ENCODE measurements at regions not wholly inside any gene's neighbourhood (a gene's known extent, or its start where the extent isn't known, plus 50 kb on each side); places are given as distances from the start of the nearest gene placed in this dataset.

DNA sequence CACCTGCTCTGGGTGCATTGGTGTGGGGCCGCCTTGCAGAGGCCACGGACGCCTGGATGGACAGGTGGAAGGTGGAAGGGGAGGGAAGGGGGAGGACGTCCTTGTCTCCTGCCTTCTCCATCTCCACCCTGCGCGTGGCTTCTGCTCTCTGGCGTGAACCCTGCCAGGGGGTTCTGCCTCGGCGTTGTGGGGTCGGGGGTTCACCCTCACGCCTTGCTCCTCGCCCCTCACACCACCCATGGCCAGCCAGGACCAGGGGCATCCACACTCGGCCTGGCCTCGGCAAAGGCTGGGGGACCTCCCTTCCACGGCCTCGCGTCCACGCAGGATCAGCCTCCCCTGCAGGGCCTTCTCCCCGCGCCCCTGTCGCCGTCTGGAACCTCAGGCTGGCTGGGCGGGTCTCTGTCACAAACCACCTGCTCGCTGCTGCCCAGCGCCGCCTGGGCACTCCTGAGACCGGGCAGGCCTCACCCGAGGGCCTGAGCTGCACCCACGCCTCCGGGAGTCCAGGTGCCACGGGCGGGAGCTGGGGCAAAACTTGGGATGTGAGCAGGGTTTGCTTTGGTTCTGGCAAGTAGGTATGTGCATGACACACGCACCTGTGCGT, 655.9 kb downstream of the GALR1 start:
- Histone ChIP-seq H3K9ac (no peak overlapping the region), H3K27me3 (ENCODE audit: insufficient read depth, low read depth) (no peaks in the 10 kb centered on the region), H2AFZ (ENCODE audit: low read depth) (no peak overlapping the region), H3K36me3 (ENCODE audit: insufficient read depth) (no peaks in the 10 kb centered on the region), H3K4me3 (IDR thresholded peaks at IDR 0.05; ENCODE audit: insufficient read depth, low read depth, low read length) (no peak overlapping the region), H3K79me2 (ENCODE audit: insufficient read depth, low read depth) (no peaks in the 10 kb centered on the region), H3K4me1 (ENCODE audit: low read depth, poor library complexity, severe bottlenecking) (peaks cover 2% of the 10 kb centered on the region), H3K27ac (no peak overlapping the region), H4K20me1 (ENCODE audit: insufficient read depth) (no peaks in the 10 kb centered on the region), H3K4me2 (no peak overlapping the region)
- TF ChIP-seq, protein P1, sequence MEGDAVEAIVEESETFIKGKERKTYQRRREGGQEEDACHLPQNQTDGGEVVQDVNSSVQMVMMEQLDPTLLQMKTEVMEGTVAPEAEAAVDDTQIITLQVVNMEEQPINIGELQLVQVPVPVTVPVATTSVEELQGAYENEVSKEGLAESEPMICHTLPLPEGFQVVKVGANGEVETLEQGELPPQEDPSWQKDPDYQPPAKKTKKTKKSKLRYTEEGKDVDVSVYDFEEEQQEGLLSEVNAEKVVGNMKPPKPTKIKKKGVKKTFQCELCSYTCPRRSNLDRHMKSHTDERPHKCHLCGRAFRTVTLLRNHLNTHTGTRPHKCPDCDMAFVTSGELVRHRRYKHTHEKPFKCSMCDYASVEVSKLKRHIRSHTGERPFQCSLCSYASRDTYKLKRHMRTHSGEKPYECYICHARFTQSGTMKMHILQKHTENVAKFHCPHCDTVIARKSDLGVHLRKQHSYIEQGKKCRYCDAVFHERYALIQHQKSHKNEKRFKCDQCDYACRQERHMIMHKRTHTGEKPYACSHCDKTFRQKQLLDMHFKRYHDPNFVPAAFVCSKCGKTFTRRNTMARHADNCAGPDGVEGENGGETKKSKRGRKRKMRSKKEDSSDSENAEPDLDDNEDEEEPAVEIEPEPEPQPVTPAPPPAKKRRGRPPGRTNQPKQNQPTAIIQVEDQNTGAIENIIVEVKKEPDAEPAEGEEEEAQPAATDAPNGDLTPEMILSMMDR (conservative IDR thresholded peaks at IDR 0.05; ENCODE audit: low read depth, low read length), result no peak

DNA sequence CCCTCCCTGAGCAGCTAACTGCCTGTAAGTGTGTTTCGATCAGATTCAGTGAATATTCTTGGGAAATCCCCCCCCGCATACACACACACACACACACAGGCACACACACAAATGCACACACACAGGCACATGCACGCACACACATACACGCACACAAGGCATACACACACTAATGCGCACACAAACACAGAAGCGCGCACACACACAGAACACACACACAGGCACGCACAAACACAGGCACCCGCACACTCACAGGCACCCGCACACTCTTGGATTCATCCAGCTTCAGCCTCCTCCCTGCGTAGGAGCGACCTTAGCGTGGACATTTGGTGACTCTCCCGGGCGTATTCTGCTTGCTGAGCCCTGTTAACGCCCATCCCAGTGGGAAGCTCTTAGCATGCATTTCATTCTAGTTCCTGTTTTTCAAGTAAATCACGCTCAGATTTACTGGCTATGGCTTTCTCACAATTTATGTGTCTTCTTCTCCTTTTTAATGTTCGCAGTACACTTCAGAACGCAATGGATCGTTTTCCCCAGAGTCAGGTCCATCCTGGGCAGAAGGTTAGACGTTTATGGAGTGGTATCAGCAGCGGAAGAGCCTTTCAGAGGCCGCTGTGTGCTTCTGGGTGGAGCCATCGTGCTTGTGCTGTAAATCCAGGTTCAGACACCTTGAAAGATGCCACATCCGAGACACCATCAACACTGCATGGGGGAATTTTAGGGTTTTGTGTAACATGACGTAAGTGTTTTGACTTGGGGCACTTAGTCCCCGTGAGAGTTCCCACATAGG, 656.6 kb downstream of the GALR1 start:
- no peak overlapping the region for H3K4me3 ChIP-seq (IDR thresholded peaks at IDR 0.05; ENCODE audit: insufficient read depth, low read depth, low read length)
- H3K36me3 ChIP-seq (ENCODE audit: insufficient read depth), result no peaks in the 10 kb centered on the region
- H2AFZ ChIP-seq (ENCODE audit: low read depth), result no peak overlapping the region
- H4K20me1 ChIP-seq (ENCODE audit: insufficient read depth), result no peaks in the 10 kb centered on the region
- H3K27me3 ChIP-seq (ENCODE audit: insufficient read depth, low read depth), result no peaks in the 10 kb centered on the region
- H3K4me2 ChIP-seq, result no peak overlapping the region
- H3K79me2 ChIP-seq (ENCODE audit: insufficient read depth, low read depth), result no peaks in the 10 kb centered on the region
- H3K27ac ChIP-seq, result no peak overlapping the region
- no peaks in the 10 kb centered on the region for H3K4me1 ChIP-seq (ENCODE audit: low read depth, poor library complexity, severe bottlenecking)
- H3K9ac ChIP-seq, result no peak overlapping the region
- TF ChIP-seq, protein P1 (conservative IDR thresholded peaks at IDR 0.05; ENCODE audit: low read depth, low read length), result no peak

DNA sequence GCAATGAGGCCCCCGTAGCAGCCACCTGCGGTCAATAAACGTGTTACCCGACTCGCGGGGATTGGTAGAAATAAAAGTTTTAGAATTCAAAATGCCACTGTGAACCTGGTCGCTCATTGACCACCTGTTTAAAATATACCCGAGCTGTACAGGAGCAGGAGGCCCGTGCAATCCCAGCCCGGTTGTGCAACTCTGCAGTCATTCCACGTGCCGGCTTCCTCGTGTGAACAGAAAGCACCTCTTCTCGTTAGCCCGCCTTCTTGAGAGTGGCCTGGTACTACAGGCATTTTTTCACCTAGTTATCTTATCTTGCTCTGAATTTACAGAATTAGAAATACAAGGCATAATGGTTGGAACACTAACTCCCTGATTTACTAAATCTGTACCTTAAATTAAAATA, 660.7 kb downstream of the GALR1 start:
- TF ChIP-seq, protein P1 (conservative IDR thresholded peaks at IDR 0.05; ENCODE audit: low read depth, low read length), result no peak
- H3K27ac ChIP-seq, result no peak overlapping the region
- H4K20me1 ChIP-seq (ENCODE audit: insufficient read depth), result no peaks in the 10 kb centered on the region
- no peak overlapping the region for H3K4me2 ChIP-seq
- no peaks in the 10 kb centered on the region for H3K36me3 ChIP-seq (ENCODE audit: insufficient read depth)
- H3K27me3 ChIP-seq (ENCODE audit: insufficient read depth, low read depth), result no peaks in the 10 kb centered on the region
- no peaks in the 10 kb centered on the region for H3K79me2 ChIP-seq (ENCODE audit: insufficient read depth, low read depth)
- H3K4me3 ChIP-seq (IDR thresholded peaks at IDR 0.05; ENCODE audit: insufficient read depth, low read depth, low read length), result no peak overlapping the region
- no peak overlapping the region for H3K9ac ChIP-seq
- no peak overlapping the region for H2AFZ ChIP-seq (ENCODE audit: low read depth)
- H3K4me1 ChIP-seq (ENCODE audit: low read depth, poor library complexity, severe bottlenecking), result no peaks in the 10 kb centered on the region

DNA sequence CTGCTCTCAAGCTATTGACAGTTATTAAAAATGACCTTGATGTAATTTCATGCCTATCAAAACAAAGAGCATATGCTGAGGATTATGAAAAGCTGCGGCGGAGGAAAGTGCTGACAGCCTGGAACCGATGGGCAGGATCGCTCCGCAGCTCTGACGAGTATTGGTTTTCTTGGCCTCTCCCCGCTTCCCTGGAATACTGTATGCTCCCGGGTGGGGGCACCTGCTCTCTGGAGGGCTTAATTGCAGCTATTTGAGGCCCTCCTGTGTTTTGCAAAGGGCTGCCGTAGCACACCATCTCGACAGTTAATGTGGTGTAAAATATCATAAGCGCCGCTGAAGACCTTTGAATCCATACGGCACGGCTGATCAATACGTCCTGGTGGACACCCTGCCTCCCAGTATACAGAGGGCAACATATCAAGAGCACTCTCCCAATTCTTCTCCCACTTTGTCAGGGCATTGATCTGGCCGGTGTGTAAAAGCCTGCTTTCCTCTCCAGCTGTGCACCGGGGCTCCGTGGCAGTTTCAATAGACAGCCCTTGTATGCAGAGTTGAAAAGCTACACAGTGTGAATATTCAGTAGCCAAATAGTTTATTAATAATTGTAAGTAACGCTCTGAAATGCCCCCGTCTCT, 662.4 kb downstream of the GALR1 start:
- Histone ChIP-seq H3K27me3 (ENCODE audit: insufficient read depth, low read depth) (no peaks in the 10 kb centered on the region), H3K4me2 (no peak overlapping the region), H2AFZ (ENCODE audit: low read depth) (no peak overlapping the region), H3K27ac (no peak overlapping the region), H3K4me1 (ENCODE audit: low read depth, poor library complexity, severe bottlenecking) (no peaks in the 10 kb centered on the region), H3K79me2 (ENCODE audit: insufficient read depth, low read depth) (no peaks in the 10 kb centered on the region), H3K36me3 (ENCODE audit: insufficient read depth) (no peaks in the 10 kb centered on the region), H3K9ac (no peak overlapping the region), H3K4me3 (IDR thresholded peaks at IDR 0.05; ENCODE audit: insufficient read depth, low read depth, low read length) (no peak overlapping the region), H4K20me1 (ENCODE audit: insufficient read depth) (no peaks in the 10 kb centered on the region)
- TF ChIP-seq, protein P1 (conservative IDR thresholded peaks at IDR 0.05; ENCODE audit: low read depth, low read length), result no peak

Measured in KMS-11 (cell line).